GM23338 (cell line): ENCODE measurements at regions not wholly inside any gene's neighbourhood (a gene's known extent, or its start where the extent isn't known, plus 50 kb on each side); places are given as distances from the start of the nearest gene placed in this dataset.

Experiments
- EZH2 ChIP-seq: fragments of 200-600 bp; sonication (generic); IDR thresholded peaks from one replicate; pipeline ENCODE4 v1.8.0; 2017; ENCODE audit warnings: antibody characterized with exemption, mild to moderate bottlenecking, low read depth; ENCODE audit not compliant: unreplicated experiment
- EZH2phosphoT487 ChIP-seq: fragments of 200-600 bp; sonication (generic); IDR thresholded peaks from one replicate; pipeline ENCODE4 v1.8.1; 2018; ENCODE audit warnings: antibody characterized with exemption; ENCODE audit not compliant: unreplicated experiment
- NANOG ChIP-seq: IDR thresholded peaks from 2 replicates; pipeline ENCODE4 v1.6.1; 2016; ENCODE audit warnings: antibody characterized with exemption, borderline replicate concordance
- POLR2AphosphoS5 ChIP-seq: IDR thresholded peaks from 2 replicates; pipeline ENCODE4 v1.6.1; 2016; ENCODE audit warnings: antibody characterized with exemption, low read depth
- REST ChIP-seq: IDR thresholded peaks from one replicate; pipeline ENCODE4 v1.6.1; 2018; ENCODE audit warnings: antibody characterized with exemption; ENCODE audit not compliant: unreplicated experiment
- STAT1 ChIP-seq: IDR thresholded peaks from one replicate; pipeline ENCODE4 v1.6.1; 2016; ENCODE audit warnings: antibody characterized with exemption; ENCODE audit not compliant: unreplicated experiment
- ZNF114 ChIP-seq: fragments of 250-450 bp; sonication (Bioruptor Pico); IDR thresholded peaks from 2 replicates; pipeline ENCODE4 v1.5.0; 2020; ENCODE audit warnings: mild to moderate bottlenecking, moderate library complexity
- ZNF331 ChIP-seq: fragments of 250-450 bp; sonication (Bioruptor Pico); IDR thresholded peaks from 2 replicates; pipeline ENCODE4 v1.5.0; 2020; ENCODE audit warnings: low read depth, mild to moderate bottlenecking, moderate library complexity
- TF ChIP-seq, protein P1 (sequence below), 2 experiments: fragments of 200-600 bp in 1 of 2; sonication (generic) in 1 of 2; conservative IDR thresholded peaks; 2 replicates each; pipeline versions ENCODE4 v1.5.1 to v1.6.1; 2016 to 2017; ENCODE audit warnings: antibody characterized with exemption in 2 of 2, low read depth in 2 of 2, mild to moderate bottlenecking in 2 of 2, moderate library complexity in 1 of 2
- TF ChIP-seq, protein P2 (sequence below): IDR thresholded peaks from 2 replicates; pipeline ENCODE4 v1.6.1; 2016; ENCODE audit warnings: antibody characterized with exemption

DNA sequence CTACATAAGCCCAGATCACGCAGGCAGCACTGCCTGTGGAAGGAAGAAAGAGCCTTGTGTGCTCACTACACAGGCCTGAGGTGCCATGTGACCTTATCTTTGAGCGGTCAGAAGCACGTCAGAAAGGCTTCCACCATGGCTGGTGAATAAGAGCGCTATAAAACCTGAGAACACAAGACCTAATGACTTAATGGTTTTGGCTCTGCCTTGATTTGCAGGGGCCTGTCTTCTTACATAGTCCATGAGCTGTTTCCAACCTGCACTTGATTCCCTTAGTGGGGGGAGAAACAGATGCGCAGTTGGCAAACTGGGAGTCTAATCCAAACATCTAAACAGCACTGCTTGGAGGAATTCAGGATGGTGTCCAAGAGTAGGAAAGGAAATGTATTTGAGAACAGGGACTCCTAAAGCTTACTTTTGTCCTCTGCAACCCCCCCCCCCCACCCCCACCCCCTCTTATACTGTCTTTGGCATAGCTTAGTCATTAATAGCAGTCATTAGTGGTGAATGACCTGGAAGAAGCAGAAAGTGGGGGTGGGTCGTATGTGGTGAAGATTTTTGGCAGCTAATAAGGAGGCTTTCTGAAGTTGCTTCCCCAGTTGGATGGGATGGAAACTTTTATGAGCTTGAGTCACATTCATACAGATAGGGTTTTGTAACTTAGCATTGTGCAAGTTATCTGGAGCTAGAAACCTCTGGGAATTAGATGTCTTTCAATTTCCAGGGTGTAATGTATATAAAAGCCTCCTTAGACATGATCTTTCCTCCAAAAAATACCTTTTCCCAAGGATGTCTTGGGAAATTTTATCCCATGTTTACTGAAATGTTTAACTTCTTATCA lies 454.1 kb downstream of the MEIS1 start:
- TF ChIP-seq, protein P1, sequence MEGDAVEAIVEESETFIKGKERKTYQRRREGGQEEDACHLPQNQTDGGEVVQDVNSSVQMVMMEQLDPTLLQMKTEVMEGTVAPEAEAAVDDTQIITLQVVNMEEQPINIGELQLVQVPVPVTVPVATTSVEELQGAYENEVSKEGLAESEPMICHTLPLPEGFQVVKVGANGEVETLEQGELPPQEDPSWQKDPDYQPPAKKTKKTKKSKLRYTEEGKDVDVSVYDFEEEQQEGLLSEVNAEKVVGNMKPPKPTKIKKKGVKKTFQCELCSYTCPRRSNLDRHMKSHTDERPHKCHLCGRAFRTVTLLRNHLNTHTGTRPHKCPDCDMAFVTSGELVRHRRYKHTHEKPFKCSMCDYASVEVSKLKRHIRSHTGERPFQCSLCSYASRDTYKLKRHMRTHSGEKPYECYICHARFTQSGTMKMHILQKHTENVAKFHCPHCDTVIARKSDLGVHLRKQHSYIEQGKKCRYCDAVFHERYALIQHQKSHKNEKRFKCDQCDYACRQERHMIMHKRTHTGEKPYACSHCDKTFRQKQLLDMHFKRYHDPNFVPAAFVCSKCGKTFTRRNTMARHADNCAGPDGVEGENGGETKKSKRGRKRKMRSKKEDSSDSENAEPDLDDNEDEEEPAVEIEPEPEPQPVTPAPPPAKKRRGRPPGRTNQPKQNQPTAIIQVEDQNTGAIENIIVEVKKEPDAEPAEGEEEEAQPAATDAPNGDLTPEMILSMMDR (conservative IDR thresholded peaks at IDR 0.05; ENCODE audit: low read depth in 2 of 2), result no peak
- TF ChIP-seq EZH2, result no peak
- no peak for TF ChIP-seq ZNF331 (CRISPR knock-in tag)
- no peak for TF ChIP-seq ZNF114 (CRISPR knock-in tag)
- TF ChIP-seq REST, result no peak
- no peak for TF ChIP-seq POLR2AphosphoS5
- no peak for TF ChIP-seq EZH2phosphoT487
- no peak for TF ChIP-seq STAT1
- TF ChIP-seq NANOG, result no peak
- TF ChIP-seq, protein P2, sequence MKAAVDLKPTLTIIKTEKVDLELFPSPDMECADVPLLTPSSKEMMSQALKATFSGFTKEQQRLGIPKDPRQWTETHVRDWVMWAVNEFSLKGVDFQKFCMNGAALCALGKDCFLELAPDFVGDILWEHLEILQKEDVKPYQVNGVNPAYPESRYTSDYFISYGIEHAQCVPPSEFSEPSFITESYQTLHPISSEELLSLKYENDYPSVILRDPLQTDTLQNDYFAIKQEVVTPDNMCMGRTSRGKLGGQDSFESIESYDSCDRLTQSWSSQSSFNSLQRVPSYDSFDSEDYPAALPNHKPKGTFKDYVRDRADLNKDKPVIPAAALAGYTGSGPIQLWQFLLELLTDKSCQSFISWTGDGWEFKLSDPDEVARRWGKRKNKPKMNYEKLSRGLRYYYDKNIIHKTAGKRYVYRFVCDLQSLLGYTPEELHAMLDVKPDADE, result no peak
